ENCODE measurements at regions not wholly inside any gene's neighbourhood (a gene's known extent, or its start where the extent isn't known, plus 50 kb on each side); places are given as distances from the start of the nearest gene placed in this dataset.

DNA sequence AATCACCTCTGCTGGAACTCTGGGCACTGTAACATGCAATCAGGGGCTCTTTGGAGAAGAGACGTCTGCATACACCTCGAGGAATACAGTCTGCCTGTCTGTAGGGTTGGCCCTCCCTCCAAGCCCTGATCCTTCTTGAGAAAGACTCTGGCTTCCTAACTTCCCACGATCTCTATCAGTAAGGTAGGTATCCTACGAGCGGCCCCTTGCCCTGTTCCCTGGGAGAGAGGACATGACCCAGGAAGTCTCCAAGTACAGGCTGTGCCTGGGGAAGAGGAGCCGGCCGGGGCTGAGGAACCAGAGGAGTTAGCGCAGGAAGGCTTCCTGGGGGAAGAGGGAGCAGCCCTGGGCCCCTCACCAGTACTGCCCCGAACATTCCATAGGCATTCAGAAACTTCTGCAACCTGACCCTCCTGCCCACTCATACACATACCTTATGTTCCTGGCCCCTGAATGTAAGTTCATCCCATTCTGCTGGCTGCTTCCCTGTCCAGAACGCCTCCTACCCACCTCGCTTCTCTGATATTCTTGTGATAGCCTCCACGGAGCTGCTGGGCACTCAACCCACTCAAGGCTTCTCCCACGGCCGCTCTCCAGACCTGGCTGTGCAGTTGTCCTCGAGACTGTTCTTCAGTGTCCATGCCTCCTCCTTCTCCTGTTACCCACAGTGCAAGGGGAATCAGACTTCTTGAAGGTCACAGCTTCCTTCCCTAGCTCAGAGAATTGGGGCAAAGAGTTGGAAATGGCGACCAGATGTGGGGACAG is 116.1 kb downstream of the CYP26B1 start:
- Histone ChIP-seq H3K36me3 (ENCODE audit: insufficient read depth) (no peaks in the 10 kb centered on the region), H3K27ac (no peak overlapping the region), H3K27me3 (ENCODE audit: insufficient read depth, low read depth) (no peaks in the 10 kb centered on the region), H3K4me1 (ENCODE audit: low read depth, poor library complexity, severe bottlenecking) (no peaks in the 10 kb centered on the region), H4K20me1 (ENCODE audit: insufficient read depth) (no peaks in the 10 kb centered on the region), H3K4me2 (no peak overlapping the region), H3K79me2 (ENCODE audit: insufficient read depth, low read depth) (no peaks in the 10 kb centered on the region), H3K9ac (no peak overlapping the region), H3K4me3 (IDR thresholded peaks at IDR 0.05; ENCODE audit: insufficient read depth, low read depth, low read length) (no peak overlapping the region), H2AFZ (ENCODE audit: low read depth) (no peak overlapping the region)
- TF ChIP-seq, protein P1, sequence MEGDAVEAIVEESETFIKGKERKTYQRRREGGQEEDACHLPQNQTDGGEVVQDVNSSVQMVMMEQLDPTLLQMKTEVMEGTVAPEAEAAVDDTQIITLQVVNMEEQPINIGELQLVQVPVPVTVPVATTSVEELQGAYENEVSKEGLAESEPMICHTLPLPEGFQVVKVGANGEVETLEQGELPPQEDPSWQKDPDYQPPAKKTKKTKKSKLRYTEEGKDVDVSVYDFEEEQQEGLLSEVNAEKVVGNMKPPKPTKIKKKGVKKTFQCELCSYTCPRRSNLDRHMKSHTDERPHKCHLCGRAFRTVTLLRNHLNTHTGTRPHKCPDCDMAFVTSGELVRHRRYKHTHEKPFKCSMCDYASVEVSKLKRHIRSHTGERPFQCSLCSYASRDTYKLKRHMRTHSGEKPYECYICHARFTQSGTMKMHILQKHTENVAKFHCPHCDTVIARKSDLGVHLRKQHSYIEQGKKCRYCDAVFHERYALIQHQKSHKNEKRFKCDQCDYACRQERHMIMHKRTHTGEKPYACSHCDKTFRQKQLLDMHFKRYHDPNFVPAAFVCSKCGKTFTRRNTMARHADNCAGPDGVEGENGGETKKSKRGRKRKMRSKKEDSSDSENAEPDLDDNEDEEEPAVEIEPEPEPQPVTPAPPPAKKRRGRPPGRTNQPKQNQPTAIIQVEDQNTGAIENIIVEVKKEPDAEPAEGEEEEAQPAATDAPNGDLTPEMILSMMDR (conservative IDR thresholded peaks at IDR 0.05; ENCODE audit: low read depth, low read length), result no peak

- no peak overlapping the region for H2AFZ ChIP-seq (ENCODE audit: low read depth)
- H4K20me1 ChIP-seq (ENCODE audit: insufficient read depth), result no peaks in the 10 kb centered on the region
- H3K4me3 ChIP-seq (IDR thresholded peaks at IDR 0.05; ENCODE audit: insufficient read depth, low read depth, low read length), result no peak overlapping the region
- no peak overlapping the region for H3K9ac ChIP-seq
- no peak overlapping the region for H3K4me2 ChIP-seq
- H3K79me2 ChIP-seq (ENCODE audit: insufficient read depth, low read depth), result no peaks in the 10 kb centered on the region
- TF ChIP-seq, protein P1 (conservative IDR thresholded peaks at IDR 0.05; ENCODE audit: low read depth, low read length), result no peak
- H3K36me3 ChIP-seq (ENCODE audit: insufficient read depth), result no peaks in the 10 kb centered on the region
- H3K4me1 ChIP-seq (ENCODE audit: low read depth, poor library complexity, severe bottlenecking), result no peaks in the 10 kb centered on the region
- H3K27me3 ChIP-seq (ENCODE audit: insufficient read depth, low read depth), result no peaks in the 10 kb centered on the region
- no peak overlapping the region for H3K27ac ChIP-seq
Observed at GRCh38 chr2:72028996-72029395, 118.7 kb downstream of the CYP26B1 start.

- H3K9ac ChIP-seq, result no peak overlapping the region
- H3K79me2 ChIP-seq (ENCODE audit: insufficient read depth, low read depth), result no peaks in the 10 kb centered on the region
- no peaks in the 10 kb centered on the region for H3K4me1 ChIP-seq (ENCODE audit: low read depth, poor library complexity, severe bottlenecking)
- H2AFZ ChIP-seq (ENCODE audit: low read depth), result no peak overlapping the region
- no peak overlapping the region for H3K4me2 ChIP-seq
- no peaks in the 10 kb centered on the region for H4K20me1 ChIP-seq (ENCODE audit: insufficient read depth)
- H3K36me3 ChIP-seq (ENCODE audit: insufficient read depth), result no peaks in the 10 kb centered on the region
- TF ChIP-seq, protein P1 (conservative IDR thresholded peaks at IDR 0.05; ENCODE audit: low read depth, low read length), result no peak
- H3K4me3 ChIP-seq (IDR thresholded peaks at IDR 0.05; ENCODE audit: insufficient read depth, low read depth, low read length), result no peak overlapping the region
- no peaks in the 10 kb centered on the region for H3K27me3 ChIP-seq (ENCODE audit: insufficient read depth, low read depth)
- no peak overlapping the region for H3K27ac ChIP-seq
Observed at GRCh38 chr2:72028351-72028995, 119.2 kb downstream of the CYP26B1 start.

DNA sequence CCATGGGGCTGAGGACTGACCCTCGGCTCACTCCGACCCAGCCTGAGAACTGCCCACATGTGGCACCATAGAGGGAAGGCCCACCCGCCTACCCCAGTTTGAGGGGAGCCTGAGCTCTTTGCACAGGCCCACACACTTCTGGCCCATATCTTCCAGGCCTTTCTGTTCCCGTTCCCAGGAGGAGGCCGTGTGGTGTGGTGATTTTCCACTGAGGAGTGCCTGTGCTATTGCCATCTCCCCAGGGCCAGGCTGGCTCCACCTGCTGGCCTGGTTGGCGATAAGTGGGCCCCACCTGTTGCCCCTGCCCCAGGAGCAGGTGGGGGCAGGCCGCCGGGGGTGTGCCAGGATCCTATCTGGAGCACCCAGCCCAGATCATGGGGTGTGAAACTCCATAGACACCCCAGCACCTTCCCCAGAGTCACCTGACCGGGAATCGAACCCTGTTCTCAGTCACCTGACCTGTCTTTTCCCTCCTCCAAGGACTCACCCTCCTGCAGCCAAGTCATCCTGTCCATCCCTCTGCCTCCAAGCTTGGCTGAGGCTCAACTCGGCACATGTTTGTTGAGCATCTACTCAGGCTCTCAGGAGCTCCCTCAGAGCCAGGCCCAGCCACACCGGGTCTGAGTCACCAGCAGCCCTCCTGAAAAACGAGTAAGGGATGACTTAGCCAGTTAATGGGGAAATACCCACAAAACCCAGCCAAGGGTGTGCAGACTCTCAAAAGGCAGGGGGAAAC is 120.1 kb downstream of the CYP26B1 start:
- H3K27ac ChIP-seq, result no peak overlapping the region

More for the DNA sequence above, 120.1 kb downstream of the CYP26B1 start:
- Histone ChIP-seq H3K36me3 (ENCODE audit: insufficient read depth) (no peaks in the 10 kb centered on the region), H3K4me1 (ENCODE audit: low read depth, poor library complexity, severe bottlenecking) (no peaks in the 10 kb centered on the region), H3K4me2 (no peak overlapping the region), H3K9ac (no peak overlapping the region), H3K27me3 (ENCODE audit: insufficient read depth, low read depth) (no peaks in the 10 kb centered on the region), H2AFZ (ENCODE audit: low read depth) (no peak overlapping the region), H3K4me3 (IDR thresholded peaks at IDR 0.05; ENCODE audit: insufficient read depth, low read depth, low read length) (no peak overlapping the region), H3K79me2 (ENCODE audit: insufficient read depth, low read depth) (no peaks in the 10 kb centered on the region), H4K20me1 (ENCODE audit: insufficient read depth) (no peaks in the 10 kb centered on the region)
- TF ChIP-seq, protein P1 (conservative IDR thresholded peaks at IDR 0.05; ENCODE audit: low read depth, low read length), result no peak
